Neural progenitor cell (in vitro differentiated cells): ENCODE measurements at regions not wholly inside any gene's neighbourhood (a gene's known extent, or its start where the extent isn't known, plus 50 kb on each side); places are given as distances from the start of the nearest gene placed in this dataset.

Experiments
- DNase-seq: peaks from one replicate; pipeline ENCODE4 v3.0.0-alpha.2; 2016; ENCODE audit warnings: low spot score
- H2AFZ ChIP-seq: fragments of 200-600 bp; sonication (generic); replicated peaks from 2 replicates; pipeline ENCODE4 v1.6.1; 2016; ENCODE audit warnings: antibody characterized with exemption
- H3F3A ChIP-seq: fragments of 200-600 bp; sonication (generic); 2 replicates; pipeline ENCODE4 v1.6.1; 2016; ENCODE audit warnings: antibody characterized with exemption, low read depth
- H3K27ac ChIP-seq: fragments of 200-600 bp; sonication (generic); 2 replicates; pipeline ENCODE4 v1.5.1; 2016; ENCODE audit warnings: mild to moderate bottlenecking
- H3K27me3 ChIP-seq: fragments of 200-600 bp; sonication (generic); 2 replicates; pipeline ENCODE4 v1.6.1; 2016; ENCODE audit warnings: mild to moderate bottlenecking, moderate library complexity
- H3K36me3 ChIP-seq: fragments of 200-600 bp; sonication (generic); 2 replicates; pipeline ENCODE4 v1.5.1; 2016
- H3K4me1 ChIP-seq: fragments of 200-600 bp; sonication (generic); 2 replicates; pipeline ENCODE4 v1.6.1; 2016; ENCODE audit warnings: mixed run types
- H3K4me2 ChIP-seq: fragments of 200-600 bp; sonication (generic); 2 replicates; pipeline ENCODE4 v1.6.1; 2016
- H3K4me3 ChIP-seq: fragments of 200-600 bp; sonication (generic); 2 replicates; pipeline ENCODE4 v1.5.1; 2016
- H3K79me2 ChIP-seq: fragments of 200-600 bp; sonication (generic); 2 replicates; pipeline ENCODE4 v1.6.1; 2016; ENCODE audit warnings: low read depth
- H3K9ac ChIP-seq: fragments of 200-600 bp; sonication (generic); 2 replicates; pipeline ENCODE4 v1.6.1; 2016
- H3K9me3 ChIP-seq: fragments of 200-600 bp; sonication (generic); 2 replicates; pipeline ENCODE4 v1.5.1; 2016; ENCODE audit warnings: low read depth
- H4K20me1 ChIP-seq: fragments of 200-600 bp; sonication (generic); 2 replicates; pipeline ENCODE4 v1.6.1; 2016; ENCODE audit warnings: low read depth
- H3K27ac Mint-ChIP-seq: 3 replicates; pipeline ENCODE4 v1.8.0; 2021; ENCODE audit warnings: mixed read lengths
- H3K27me3 Mint-ChIP-seq: 2 replicates; pipeline ENCODE4 v1.8.0; 2022; ENCODE audit warnings: low read depth, mild to moderate bottlenecking, inconsistent platforms, moderate library complexity, mixed read lengths; ENCODE audit not compliant: insufficient read depth
- H3K36me3 Mint-ChIP-seq: 3 replicates; pipeline ENCODE4 v1.8.0; 2021; ENCODE audit warnings: mixed read lengths
- H3K4me1 Mint-ChIP-seq: 3 replicates; pipeline ENCODE4 v1.8.0; 2021; ENCODE audit warnings: mixed read lengths
- H3K4me3 Mint-ChIP-seq: 3 replicates; pipeline ENCODE4 v1.8.0; 2021; ENCODE audit warnings: mild to moderate bottlenecking, moderate library complexity, mixed read lengths
- H3K9me3 Mint-ChIP-seq: 3 replicates; pipeline ENCODE4 v1.8.0; 2020; ENCODE audit warnings: mixed read lengths
- EZH2 ChIP-seq: fragments of 200-600 bp; sonication (generic); IDR thresholded peaks from 2 replicates; pipeline ENCODE4 v1.6.1; 2017; ENCODE audit warnings: antibody characterized with exemption, mild to moderate bottlenecking, moderate library complexity
- EZH2phosphoT487 ChIP-seq: fragments of 200-600 bp; sonication (generic); IDR thresholded peaks from 2 replicates; pipeline ENCODE4 v1.6.1; 2017; ENCODE audit warnings: antibody characterized with exemption
- TF ChIP-seq, protein P1 (sequence below): fragments of 200-600 bp; sonication (generic); IDR thresholded peaks from 2 replicates; pipeline ENCODE4 v1.5.1; 2017; ENCODE audit warnings: antibody characterized with exemption, mild to moderate bottlenecking

- Histone ChIP-seq H3K27ac (no peak overlapping the region), H3F3A (no peaks in the 10 kb centered on the region), H2AFZ (no peak overlapping the region), H3K4me1 (no peaks in the 10 kb centered on the region), H3K9me3 (no peaks in the 10 kb centered on the region), H3K9ac (no peak overlapping the region), H3K4me2 (no peak overlapping the region), H3K4me3 (no peak overlapping the region), H3K36me3 (no peaks in the 10 kb centered on the region), H3K27me3 (no peaks in the 10 kb centered on the region), H4K20me1 (no peaks in the 10 kb centered on the region), H3K79me2 (no peaks in the 10 kb centered on the region)
- H3K36me3 Mint-ChIP-seq: no peaks in the 10 kb centered on the region
- no peak overlapping the region for H3K27ac Mint-ChIP-seq
- TF ChIP-seq EZH2 (no peak), EZH2phosphoT487 (no peak)
- TF ChIP-seq, protein P1, sequence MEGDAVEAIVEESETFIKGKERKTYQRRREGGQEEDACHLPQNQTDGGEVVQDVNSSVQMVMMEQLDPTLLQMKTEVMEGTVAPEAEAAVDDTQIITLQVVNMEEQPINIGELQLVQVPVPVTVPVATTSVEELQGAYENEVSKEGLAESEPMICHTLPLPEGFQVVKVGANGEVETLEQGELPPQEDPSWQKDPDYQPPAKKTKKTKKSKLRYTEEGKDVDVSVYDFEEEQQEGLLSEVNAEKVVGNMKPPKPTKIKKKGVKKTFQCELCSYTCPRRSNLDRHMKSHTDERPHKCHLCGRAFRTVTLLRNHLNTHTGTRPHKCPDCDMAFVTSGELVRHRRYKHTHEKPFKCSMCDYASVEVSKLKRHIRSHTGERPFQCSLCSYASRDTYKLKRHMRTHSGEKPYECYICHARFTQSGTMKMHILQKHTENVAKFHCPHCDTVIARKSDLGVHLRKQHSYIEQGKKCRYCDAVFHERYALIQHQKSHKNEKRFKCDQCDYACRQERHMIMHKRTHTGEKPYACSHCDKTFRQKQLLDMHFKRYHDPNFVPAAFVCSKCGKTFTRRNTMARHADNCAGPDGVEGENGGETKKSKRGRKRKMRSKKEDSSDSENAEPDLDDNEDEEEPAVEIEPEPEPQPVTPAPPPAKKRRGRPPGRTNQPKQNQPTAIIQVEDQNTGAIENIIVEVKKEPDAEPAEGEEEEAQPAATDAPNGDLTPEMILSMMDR: no peak
- H3K27me3 Mint-ChIP-seq: peaks cover 3% of the 10 kb centered on the region
- DNase-seq: no peak
- no peaks in the 10 kb centered on the region for H3K4me1 Mint-ChIP-seq
- H3K9me3 Mint-ChIP-seq: peaks cover 2% of the 10 kb centered on the region
- no peak overlapping the region for H3K4me3 Mint-ChIP-seq
Measured at GRCh38 chr6:66326228-66326627, 619.2 kb upstream of the EYS start.

- Mint-ChIP-seq H3K27ac (no peak overlapping the region), H3K4me3 (no peak overlapping the region), H3K4me1 (no peaks in the 10 kb centered on the region), H3K27me3 (no peaks in the 10 kb centered on the region), H3K9me3 (no peaks in the 10 kb centered on the region), H3K36me3 (no peaks in the 10 kb centered on the region)
- TF ChIP-seq EZH2 (no peak), EZH2phosphoT487 (no peak)
- TF ChIP-seq, protein P1: no peak
- no peaks in the 10 kb centered on the region for H3K4me1 ChIP-seq
- no peaks in the 10 kb centered on the region for H3K79me2 ChIP-seq
- no peaks in the 10 kb centered on the region for H3K27me3 ChIP-seq
- H3K9ac ChIP-seq: no peak overlapping the region
- H3K4me2 ChIP-seq: no peak overlapping the region
- H3K4me3 ChIP-seq: no peak overlapping the region
- no peak for DNase-seq
- H3K36me3 ChIP-seq: no peaks in the 10 kb centered on the region
- H4K20me1 ChIP-seq: no peaks in the 10 kb centered on the region
- no peaks in the 10 kb centered on the region for H3F3A ChIP-seq
- peak overlapping the region; percentile 6 for H2AFZ ChIP-seq
- no peak overlapping the region for H3K27ac ChIP-seq
- no peaks in the 10 kb centered on the region for H3K9me3 ChIP-seq
Measured at GRCh38 chr6:66321017-66321416, 614.0 kb upstream of the EYS start.

DNA sequence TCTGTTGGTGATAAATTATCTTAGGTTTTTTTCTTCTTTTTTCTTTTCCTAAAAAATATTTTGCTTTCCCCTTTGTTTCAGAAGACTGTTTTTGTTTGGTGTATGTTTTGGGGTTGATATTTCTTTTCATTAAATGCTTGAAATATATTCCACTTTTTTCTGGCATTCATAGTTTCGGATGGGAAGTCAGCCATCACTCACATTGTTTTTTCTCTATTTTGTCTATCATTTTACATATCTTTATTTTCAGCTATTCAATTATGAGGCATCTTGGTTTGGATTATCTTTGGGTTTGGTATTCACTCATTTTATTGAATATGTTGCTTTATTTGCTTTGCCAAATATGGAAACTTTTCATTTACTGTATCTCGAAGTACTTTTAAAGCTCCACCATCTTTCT, 600.5 kb upstream of the EYS start:
- H3K79me2 ChIP-seq: no peaks in the 10 kb centered on the region
- no peaks in the 10 kb centered on the region for H3K4me1 ChIP-seq
- no peak overlapping the region for H3K9ac ChIP-seq
- no peaks in the 10 kb centered on the region for H3K27me3 ChIP-seq
- Mint-ChIP-seq H3K9me3 (peaks cover 27% of the 10 kb centered on the region), H3K4me1 (no peaks in the 10 kb centered on the region), H3K27ac (no peak overlapping the region), H3K4me3 (no peak overlapping the region), H3K36me3 (peaks cover 1% of the 10 kb centered on the region), H3K27me3 (no peaks in the 10 kb centered on the region)
- H3K4me3 ChIP-seq: no peak overlapping the region
- no peaks in the 10 kb centered on the region for H3K36me3 ChIP-seq
- H3K9me3 ChIP-seq: peaks cover 11% of the 10 kb centered on the region
- no peaks in the 10 kb centered on the region for H3F3A ChIP-seq
- peak; percentile 7 for DNase-seq
- no peak overlapping the region for H3K27ac ChIP-seq
- TF ChIP-seq EZH2 (no peak), EZH2phosphoT487 (no peak)
- TF ChIP-seq, protein P1: no peak
- H3K4me2 ChIP-seq: no peak overlapping the region
- no peaks in the 10 kb centered on the region for H4K20me1 ChIP-seq
- no peak overlapping the region for H2AFZ ChIP-seq
